HCT116 (cell line): ENCODE measurements at regions not wholly inside any gene's neighbourhood (a gene's known extent, or its start where the extent isn't known, plus 50 kb on each side); places are given as distances from the start of the nearest gene placed in this dataset.

Source experiments
- ATAC-seq: fragments of 200-7000 bp; cut with Tn5 transposase; 2 replicates; pipeline ENCODE4 v1.9.1; 2020; ENCODE audit warnings: mild to moderate bottlenecking, moderate library complexity
- BruUV-seq: library from RNA; stranded (reverse); fragments of 400-500 nt; replicated peaks from 2 replicates; lab custom pipeline; 2021; lab: Mats Ljungman, UMichigan
- CTCF ChIA-PET: fragments of 300-600 bp; sonication (Branson Sonifier 250); formaldehyde crosslinking; loops from one replicate; lab custom pipeline; 2021; ENCODE audit warnings: antibody characterized with exemption; lab: Charles Lee
- POLR2A ChIA-PET: fragments of 300-600, 350-600 bp; sonication (Branson Sonifier 250); formaldehyde crosslinking; loops from one replicate; lab custom pipeline; 2021; ENCODE audit warnings: antibody characterized with exemption; lab: Charles Lee
- RAD21 ChIA-PET, 2 experiments: fragments of 300-600 bp; sonication (Branson Sonifier 250); formaldehyde crosslinking; loops; one replicate each; lab custom pipeline; 2023; ENCODE audit warnings: low total read pairs in 2 of 2; ENCODE audit not compliant: uncharacterized antibody in 2 of 2, unreplicated experiment in 2 of 2, low non-redundant PET in 1 of 2; lab: Charles Lee
- DNase-seq: peaks from one replicate; pipeline ENCODE4 v3.0.0-alpha.2; 2010; ENCODE audit warnings: low read depth, low spot score
- H2AFZ ChIP-seq: fragments of 200-600 bp; shearing (Covaris generic), sonication (generic); 2 replicates; pipeline ENCODE4 v1.6.1; 2017; ENCODE audit warnings: low read depth, mixed run types, mixed read lengths, antibody characterized with exemption, low read length; ENCODE audit not compliant: poor library complexity, severe bottlenecking
- H3K27ac ChIP-seq: 2 replicates; pipeline ENCODE4 v1.5.1; 2012; ENCODE audit warnings: low read depth, low read length
- H3K27me3 ChIP-seq: fragments of 200-600 bp; sonication (generic); 2 replicates; pipeline ENCODE4 v1.6.1; 2016; ENCODE audit warnings: mixed run types, low read length, mixed read lengths; ENCODE audit not compliant: insufficient read depth
- H3K36me3 ChIP-seq, 2 experiments: fragments of 200-500 bp in 1 of 2; fragments of 200-600 bp in 1 of 2; sonication (Bioruptor generic) in 1 of 2; sonication (generic) in 1 of 2; 2 replicates each; pipeline versions ENCODE4 v1.5.1 to v1.6.1; 2014 to 2016; ENCODE audit warnings: low read length in 2 of 2, inconsistent platforms in 1 of 2, mixed read lengths in 1 of 2, mixed run types in 1 of 2; ENCODE audit not compliant: insufficient read depth in 2 of 2, control insufficient read depth in 1 of 2
- H3K4me1 ChIP-seq, 2 experiments: fragments of 200-600 bp in 1 of 2; sonication (generic) in 1 of 2; 2 replicates each; pipeline versions ENCODE4 v1.5.1 to v1.6.1; 2012 to 2017; ENCODE audit warnings: low read length in 2 of 2, inconsistent platforms in 1 of 2, mild to moderate bottlenecking in 1 of 2, mixed read lengths in 1 of 2, mixed run types in 1 of 2, moderate library complexity in 1 of 2; ENCODE audit not compliant: insufficient read depth in 2 of 2, control insufficient read depth in 1 of 2
- H3K4me2 ChIP-seq: fragments of 200-600 bp; sonication (generic); 2 replicates; pipeline ENCODE4 v1.6.1; 2017; ENCODE audit warnings: mixed run types, low read length, mixed read lengths
- H3K4me3 ChIP-seq, 2 experiments: fragments of 200-600 bp in 1 of 2; sonication (generic) in 1 of 2; replicated peaks in 1 of 2; 2 replicates each; pipeline ENCODE4 v1.5.1; 2011 to 2016; ENCODE audit warnings: low read length in 2 of 2, control low read depth in 1 of 2, low read depth in 1 of 2, mild to moderate bottlenecking in 1 of 2, mixed read lengths in 1 of 2, mixed run types in 1 of 2
- H3K79me2 ChIP-seq: fragments of 200-600 bp; sonication (generic); 2 replicates; pipeline ENCODE4 v1.6.1; 2017; ENCODE audit warnings: mild to moderate bottlenecking, mixed run types, low read length, moderate library complexity, mixed read lengths; ENCODE audit not compliant: insufficient read depth
- H3K9ac ChIP-seq: fragments of 200-600 bp; sonication (generic); 2 replicates; pipeline ENCODE4 v1.6.1; 2016; ENCODE audit warnings: low read length, mixed read lengths
- H3K9me2 ChIP-seq: fragments of 200-600 bp; sonication (generic), shearing (Covaris generic); 2 replicates; pipeline ENCODE4 v1.6.1; 2017; ENCODE audit warnings: mixed run types, mild to moderate bottlenecking, moderate library complexity; ENCODE audit not compliant: insufficient read depth
- H3K9me3 ChIP-seq, 2 experiments: fragments of 200-500 bp in 1 of 2; fragments of 200-600 bp in 1 of 2; sonication (Bioruptor generic) in 1 of 2; sonication (generic) in 1 of 2; 2 replicates each; pipeline ENCODE4 v1.6.1; 2014 to 2017; ENCODE audit warnings: low read length in 2 of 2, mixed read lengths in 2 of 2, inconsistent platforms in 1 of 2, low read depth in 1 of 2, mild to moderate bottlenecking in 1 of 2, mixed run types in 1 of 2, moderate library complexity in 1 of 2; ENCODE audit not compliant: control insufficient read depth in 1 of 2, insufficient read depth in 1 of 2
- H4K20me1 ChIP-seq: fragments of 200-600 bp; sonication (generic), shearing (Covaris generic); 2 replicates; pipeline ENCODE4 v1.6.1; 2017; ENCODE audit warnings: mixed run types, mild to moderate bottlenecking, moderate library complexity; ENCODE audit not compliant: insufficient read depth
- CBX3 ChIP-seq: IDR thresholded peaks from 2 replicates; pipeline ENCODE4 v1.6.1; 2012; ENCODE audit warnings: low read depth
- CEBPB ChIP-seq: IDR thresholded peaks from 2 replicates; pipeline ENCODE4 v1.6.1; 2012; ENCODE audit warnings: low read depth
- EGR1 ChIP-seq: IDR thresholded peaks from 2 replicates; pipeline ENCODE4 v1.6.1; 2012; ENCODE audit warnings: low read depth
- ELF1 ChIP-seq: IDR thresholded peaks from 2 replicates; pipeline ENCODE4 v1.6.1; 2012; ENCODE audit warnings: low read depth, borderline replicate concordance
- EZH2 ChIP-seq: fragments of 200-600 bp; sonication (generic); IDR thresholded peaks from 2 replicates; pipeline ENCODE4 v1.6.1; 2017; ENCODE audit warnings: antibody characterized with exemption, mixed run types
- EZH2phosphoT487 ChIP-seq: fragments of 200-600 bp; IDR thresholded peaks from 2 replicates; pipeline ENCODE4 v1.6.1; 2018; ENCODE audit warnings: antibody characterized with exemption, borderline replicate concordance
- JUND ChIP-seq: IDR thresholded peaks from 2 replicates; pipeline ENCODE4 v1.6.1; 2012
- POLR2A ChIP-seq: IDR thresholded peaks from 2 replicates; pipeline ENCODE4 v1.7.0; 2011; ENCODE audit warnings: borderline replicate concordance; ENCODE audit not compliant: insufficient read depth, insufficient read length; ENCODE audit errors: extremely low read depth
- POLR2AphosphoS5 ChIP-seq: IDR thresholded peaks from 2 replicates; pipeline ENCODE4 v1.6.1; 2011; ENCODE audit warnings: mild to moderate bottlenecking, low read depth, low read length, moderate library complexity
- RAD21 ChIP-seq: IDR thresholded peaks from 2 replicates; pipeline ENCODE4 v1.6.1; 2012; ENCODE audit warnings: low read depth, mild to moderate bottlenecking
- SIN3A ChIP-seq: IDR thresholded peaks from 2 replicates; pipeline ENCODE4 v1.6.1; 2012; ENCODE audit warnings: low read depth
- SRF ChIP-seq: IDR thresholded peaks from 2 replicates; pipeline ENCODE4 v1.6.1; 2012; ENCODE audit warnings: low read depth
- TCF7L2 ChIP-seq: IDR thresholded peaks from 2 replicates; pipeline ENCODE4 v1.7.0; 2011; ENCODE audit warnings: borderline replicate concordance, inconsistent platforms; ENCODE audit not compliant: insufficient read depth, insufficient read length; ENCODE audit errors: extremely low read depth
- YY1 ChIP-seq: IDR thresholded peaks from 2 replicates; pipeline ENCODE4 v1.6.1; 2011; ENCODE audit warnings: low read length, low read depth, moderate library complexity, mild to moderate bottlenecking; ENCODE audit not compliant: insufficient replicate concordance; ENCODE audit errors: extremely low read depth
- ZFX ChIP-seq: fragments of 450-650 bp; IDR thresholded peaks from 2 replicates; pipeline ENCODE4 v1.6.1; 2017
- intact Hi-C: fragments of 100-400 bp; cut with micrococcal nuclease; formaldehyde crosslinking; loops from 2 replicates; pipeline ENCODE4 v1.10.0; 2022
- TF ChIP-seq, protein P1 (sequence below): IDR thresholded peaks from 2 replicates; pipeline ENCODE4 v1.6.1; 2011; ENCODE audit warnings: mild to moderate bottlenecking, low read length, moderate library complexity; ENCODE audit not compliant: insufficient replicate concordance; ENCODE audit errors: extremely low read depth
- TF ChIP-seq, protein P2 (sequence below): IDR thresholded peaks from 2 replicates; pipeline ENCODE4 v1.6.1; 2012
- TF ChIP-seq, protein P3 (sequence below): IDR thresholded peaks from 2 replicates; pipeline ENCODE4 v1.6.1; 2012; ENCODE audit warnings: low read depth
- TF ChIP-seq, protein P4 (sequence below): IDR thresholded peaks from 2 replicates; pipeline ENCODE4 v1.6.1; 2012
- TF ChIP-seq, protein P5 (sequence below), 3 experiments: fragments of 200-600 bp in 1 of 3; sonication (generic) in 1 of 3; IDR thresholded peaks in 2 of 3; conservative IDR thresholded peaks in 1 of 3; 2 replicates each; pipeline ENCODE4 v1.5.1; 2012 to 2017; ENCODE audit warnings: low read depth in 2 of 3, low read length in 2 of 3, antibody characterized with exemption in 1 of 3, borderline replicate concordance in 1 of 3, control low read depth in 1 of 3, mild to moderate bottlenecking in 1 of 3, mixed read lengths in 1 of 3, mixed run types in 1 of 3, moderate library complexity in 1 of 3; ENCODE audit not compliant: insufficient read depth in 1 of 3

DNA sequence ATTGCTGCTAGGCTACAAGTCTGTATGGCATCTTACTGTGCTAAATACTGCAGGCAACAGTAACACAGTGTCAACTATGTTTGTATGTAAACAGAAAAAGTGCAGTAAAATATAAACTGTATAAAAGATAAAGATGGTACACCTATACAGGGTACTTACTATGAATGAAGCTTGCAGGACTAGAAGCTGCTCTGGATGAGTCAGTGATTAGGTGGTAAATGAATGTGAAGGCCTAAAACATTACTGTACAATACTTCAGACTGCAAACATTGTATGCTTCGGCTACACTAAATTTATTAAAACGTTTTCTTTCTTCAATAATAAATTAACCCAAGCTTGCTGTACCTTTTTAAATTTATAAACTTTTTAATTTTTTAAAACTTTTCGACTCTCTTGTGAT lies 97.1 kb downstream of the HLX start (continued):
- TF ChIP-seq POLR2AphosphoS5 (no peak), EZH2phosphoT487 (no peak)

DNA sequence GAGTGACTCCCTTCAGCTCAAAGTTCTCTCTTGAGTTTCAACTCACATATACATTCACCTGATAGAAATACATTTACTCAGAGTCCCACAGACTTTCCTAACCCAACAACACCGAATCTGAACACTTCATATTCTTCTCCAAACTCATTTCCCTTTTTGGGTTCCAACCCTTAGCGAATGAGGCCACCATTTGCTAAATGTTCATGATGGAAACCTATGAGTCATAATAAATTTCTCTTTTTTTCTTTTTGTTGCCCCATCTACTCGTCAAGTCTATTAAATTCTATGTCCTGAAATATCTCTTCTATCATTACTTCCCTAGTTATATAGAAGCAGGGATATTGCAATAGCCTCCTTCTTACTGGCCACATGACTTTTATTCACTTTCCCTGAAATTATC lies 100.1 kb downstream of the HLX start:
- H4K20me1 ChIP-seq: no peaks in the 10 kb centered on the region
- no peaks in the 10 kb centered on the region for H3K9me2 ChIP-seq
- RAD21 ChIA-PET: no interaction called here
- no peak overlapping the region for H3K27ac ChIP-seq
- H3K9me3 ChIP-seq: no peaks in the 10 kb centered on the region
- intact Hi-C loops: no loop called here
- H3K4me3 ChIP-seq: no peak overlapping the region
- TF ChIP-seq, protein P1, sequence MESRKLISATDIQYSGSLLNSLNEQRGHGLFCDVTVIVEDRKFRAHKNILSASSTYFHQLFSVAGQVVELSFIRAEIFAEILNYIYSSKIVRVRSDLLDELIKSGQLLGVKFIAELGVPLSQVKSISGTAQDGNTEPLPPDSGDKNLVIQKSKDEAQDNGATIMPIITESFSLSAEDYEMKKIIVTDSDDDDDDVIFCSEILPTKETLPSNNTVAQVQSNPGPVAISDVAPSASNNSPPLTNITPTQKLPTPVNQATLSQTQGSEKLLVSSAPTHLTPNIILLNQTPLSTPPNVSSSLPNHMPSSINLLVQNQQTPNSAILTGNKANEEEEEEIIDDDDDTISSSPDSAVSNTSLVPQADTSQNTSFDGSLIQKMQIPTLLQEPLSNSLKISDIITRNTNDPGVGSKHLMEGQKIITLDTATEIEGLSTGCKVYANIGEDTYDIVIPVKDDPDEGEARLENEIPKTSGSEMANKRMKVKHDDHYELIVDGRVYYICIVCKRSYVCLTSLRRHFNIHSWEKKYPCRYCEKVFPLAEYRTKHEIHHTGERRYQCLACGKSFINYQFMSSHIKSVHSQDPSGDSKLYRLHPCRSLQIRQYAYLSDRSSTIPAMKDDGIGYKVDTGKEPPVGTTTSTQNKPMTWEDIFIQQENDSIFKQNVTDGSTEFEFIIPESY: no peak
- TF ChIP-seq, protein P2, sequence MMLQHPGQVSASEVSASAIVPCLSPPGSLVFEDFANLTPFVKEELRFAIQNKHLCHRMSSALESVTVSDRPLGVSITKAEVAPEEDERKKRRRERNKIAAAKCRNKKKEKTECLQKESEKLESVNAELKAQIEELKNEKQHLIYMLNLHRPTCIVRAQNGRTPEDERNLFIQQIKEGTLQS: no peak
- TF ChIP-seq JUND (no peak), ZFX (no peak), SIN3A (no peak), YY1 (no peak), CBX3 (no peak), EGR1 (no peak), RAD21 (no peak), SRF (no peak), EZH2 (no peak), POLR2AphosphoS5 (no peak), CEBPB (no peak), EZH2phosphoT487 (no peak), POLR2A (no peak), TCF7L2 (no peak), ELF1 (no peak)
- TF ChIP-seq, protein P3, sequence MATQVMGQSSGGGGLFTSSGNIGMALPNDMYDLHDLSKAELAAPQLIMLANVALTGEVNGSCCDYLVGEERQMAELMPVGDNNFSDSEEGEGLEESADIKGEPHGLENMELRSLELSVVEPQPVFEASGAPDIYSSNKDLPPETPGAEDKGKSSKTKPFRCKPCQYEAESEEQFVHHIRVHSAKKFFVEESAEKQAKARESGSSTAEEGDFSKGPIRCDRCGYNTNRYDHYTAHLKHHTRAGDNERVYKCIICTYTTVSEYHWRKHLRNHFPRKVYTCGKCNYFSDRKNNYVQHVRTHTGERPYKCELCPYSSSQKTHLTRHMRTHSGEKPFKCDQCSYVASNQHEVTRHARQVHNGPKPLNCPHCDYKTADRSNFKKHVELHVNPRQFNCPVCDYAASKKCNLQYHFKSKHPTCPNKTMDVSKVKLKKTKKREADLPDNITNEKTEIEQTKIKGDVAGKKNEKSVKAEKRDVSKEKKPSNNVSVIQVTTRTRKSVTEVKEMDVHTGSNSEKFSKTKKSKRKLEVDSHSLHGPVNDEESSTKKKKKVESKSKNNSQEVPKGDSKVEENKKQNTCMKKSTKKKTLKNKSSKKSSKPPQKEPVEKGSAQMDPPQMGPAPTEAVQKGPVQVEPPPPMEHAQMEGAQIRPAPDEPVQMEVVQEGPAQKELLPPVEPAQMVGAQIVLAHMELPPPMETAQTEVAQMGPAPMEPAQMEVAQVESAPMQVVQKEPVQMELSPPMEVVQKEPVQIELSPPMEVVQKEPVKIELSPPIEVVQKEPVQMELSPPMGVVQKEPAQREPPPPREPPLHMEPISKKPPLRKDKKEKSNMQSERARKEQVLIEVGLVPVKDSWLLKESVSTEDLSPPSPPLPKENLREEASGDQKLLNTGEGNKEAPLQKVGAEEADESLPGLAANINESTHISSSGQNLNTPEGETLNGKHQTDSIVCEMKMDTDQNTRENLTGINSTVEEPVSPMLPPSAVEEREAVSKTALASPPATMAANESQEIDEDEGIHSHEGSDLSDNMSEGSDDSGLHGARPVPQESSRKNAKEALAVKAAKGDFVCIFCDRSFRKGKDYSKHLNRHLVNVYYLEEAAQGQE: no peak
- TF ChIP-seq, protein P4, sequence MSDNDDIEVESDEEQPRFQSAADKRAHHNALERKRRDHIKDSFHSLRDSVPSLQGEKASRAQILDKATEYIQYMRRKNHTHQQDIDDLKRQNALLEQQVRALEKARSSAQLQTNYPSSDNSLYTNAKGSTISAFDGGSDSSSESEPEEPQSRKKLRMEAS: no peak
- TF ChIP-seq, protein P5, sequence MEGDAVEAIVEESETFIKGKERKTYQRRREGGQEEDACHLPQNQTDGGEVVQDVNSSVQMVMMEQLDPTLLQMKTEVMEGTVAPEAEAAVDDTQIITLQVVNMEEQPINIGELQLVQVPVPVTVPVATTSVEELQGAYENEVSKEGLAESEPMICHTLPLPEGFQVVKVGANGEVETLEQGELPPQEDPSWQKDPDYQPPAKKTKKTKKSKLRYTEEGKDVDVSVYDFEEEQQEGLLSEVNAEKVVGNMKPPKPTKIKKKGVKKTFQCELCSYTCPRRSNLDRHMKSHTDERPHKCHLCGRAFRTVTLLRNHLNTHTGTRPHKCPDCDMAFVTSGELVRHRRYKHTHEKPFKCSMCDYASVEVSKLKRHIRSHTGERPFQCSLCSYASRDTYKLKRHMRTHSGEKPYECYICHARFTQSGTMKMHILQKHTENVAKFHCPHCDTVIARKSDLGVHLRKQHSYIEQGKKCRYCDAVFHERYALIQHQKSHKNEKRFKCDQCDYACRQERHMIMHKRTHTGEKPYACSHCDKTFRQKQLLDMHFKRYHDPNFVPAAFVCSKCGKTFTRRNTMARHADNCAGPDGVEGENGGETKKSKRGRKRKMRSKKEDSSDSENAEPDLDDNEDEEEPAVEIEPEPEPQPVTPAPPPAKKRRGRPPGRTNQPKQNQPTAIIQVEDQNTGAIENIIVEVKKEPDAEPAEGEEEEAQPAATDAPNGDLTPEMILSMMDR (IDR thresholded peaks at IDR 0.05 in 2 of 3, conservative IDR thresholded peaks at IDR 0.05 in 1 of 3; ENCODE audit: borderline replicate concordance in 1 of 3, insufficient read depth in 1 of 3, low read depth in 2 of 3, low read length in 2 of 3): no peak
- no peak overlapping the region for H3K4me2 ChIP-seq
- ATAC-seq (no peak), DNase-seq (no peak)
- no TSS peak for BruUV-seq
- CTCF ChIA-PET: no interaction called here
- POLR2A ChIA-PET: no interaction called here
- no peaks in the 10 kb centered on the region for H3K36me3 ChIP-seq
- no peak overlapping the region for H3K9ac ChIP-seq
- H3K79me2 ChIP-seq: no peaks in the 10 kb centered on the region
- H3K27me3 ChIP-seq: no peaks in the 10 kb centered on the region
- H3K4me1 ChIP-seq: 0 out of 4 replicates have a peak, but pooled peaks cover 0 to under 1% of the 10 kb centered on the region in 2 experiments
- H2AFZ ChIP-seq: no peak overlapping the region
